ENCODE measurements at regions not wholly inside any gene's neighbourhood (a gene's known extent, or its start where the extent isn't known, plus 50 kb on each side); places are given as distances from the start of the nearest gene placed in this dataset.

DNA sequence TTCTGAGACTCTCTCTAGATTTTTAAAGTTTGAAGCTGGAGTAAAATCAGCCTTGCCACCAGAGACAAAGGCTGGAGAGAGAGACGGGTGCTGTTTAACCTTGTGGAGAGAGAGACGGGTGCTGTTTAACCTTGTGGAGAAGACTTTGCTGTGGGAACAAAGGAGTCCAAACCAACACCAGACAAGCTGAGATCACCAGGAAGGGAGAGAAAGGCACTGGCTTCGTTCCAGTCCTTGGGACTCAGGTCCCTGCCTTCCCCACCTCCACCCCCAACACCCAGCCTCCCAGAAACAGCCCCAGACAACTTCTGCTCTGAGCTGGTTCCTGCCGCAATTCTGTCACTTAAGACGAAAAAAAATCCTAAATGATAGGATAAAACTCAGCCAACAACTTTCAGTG lies 1389.3 kb downstream of the AACS start:
- no peaks in the 10 kb centered on the region for H3K36me3 ChIP-seq (ENCODE audit: control insufficient read depth in 4 of 4, insufficient read depth in 4 of 4, low read length in 3 of 4)
- no peak for DNase-seq
- POLR2A ChIA-PET, result no interaction called here

DNA sequence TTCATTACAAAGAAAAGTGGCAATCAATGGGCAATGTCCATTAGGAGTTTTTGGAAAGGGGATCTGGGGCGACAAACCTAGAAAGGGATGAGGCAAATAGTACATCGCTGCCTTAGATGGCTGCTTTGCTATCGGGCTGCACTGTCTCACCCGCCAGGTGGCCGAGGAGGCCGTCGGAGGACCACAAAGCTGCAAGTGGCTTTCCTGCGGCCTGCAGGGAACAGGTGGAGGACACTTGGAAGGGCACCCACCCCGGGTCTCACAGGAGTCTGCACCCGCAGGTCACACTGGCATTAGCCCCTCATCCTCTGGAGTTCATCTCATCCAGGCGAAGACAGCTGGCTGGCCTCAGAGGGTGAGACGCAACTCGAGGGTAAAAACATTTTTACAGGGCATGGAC lies 1392.5 kb downstream of the AACS start:
- Histone ChIP-seq H3K27me3 (replicated peaks in 2 of 5; ENCODE audit: control insufficient read depth in 4 of 5, insufficient read depth in 5 of 5, low read length in 4 of 5) (peaks cover 0 to 8% (median 0%) of the 10 kb centered on the region in 5 experiments), H3K4me1 (ENCODE audit: control extremely low read depth in 1 of 4, control insufficient read depth in 4 of 4, insufficient read depth in 4 of 4, low read length in 3 of 4) (no peaks in the 10 kb centered on the region), H3K9me3 (ENCODE audit: control extremely low read depth in 1 of 5, control insufficient read depth in 4 of 5, insufficient read depth in 2 of 5, low read depth in 1 of 5, low read length in 4 of 5) (no peaks in the 10 kb centered on the region), H3K36me3 (ENCODE audit: control insufficient read depth in 4 of 4, insufficient read depth in 4 of 4, low read length in 3 of 4) (no peaks in the 10 kb centered on the region), H3K4me3 (ENCODE audit: control insufficient read depth in 1 of 7, extremely low read depth in 1 of 7, insufficient read depth in 4 of 7, low read depth in 2 of 7, low read length in 6 of 7) (no peak overlapping the region), H3K27ac (ENCODE audit: insufficient read depth in 1 of 2, low read depth in 1 of 2, low read length in 2 of 2, poor library complexity in 1 of 2, severe bottlenecking in 2 of 2) (no peak overlapping the region)
- ChIA-PET POLR2A (no interaction called here), CTCF (no interaction called here)
- no peak for DNase-seq
- WGBS (ENCODE audit: insufficient coverage), result 98% methylated on average over 8 of the region's 13 CpGs

More for the DNA sequence above, 1389.3 kb downstream of the AACS start:
- no peak overlapping the region for H3K27ac ChIP-seq (ENCODE audit: insufficient read depth in 1 of 2, low read depth in 1 of 2, low read length in 2 of 2, poor library complexity in 1 of 2, severe bottlenecking in 2 of 2)
- no peaks in the 10 kb centered on the region for H3K4me1 ChIP-seq (ENCODE audit: control extremely low read depth in 1 of 4, control insufficient read depth in 4 of 4, insufficient read depth in 4 of 4, low read length in 3 of 4)
- no peak overlapping the region for H3K4me3 ChIP-seq (ENCODE audit: control insufficient read depth in 1 of 7, extremely low read depth in 1 of 7, insufficient read depth in 4 of 7, low read depth in 2 of 7, low read length in 6 of 7)
- H3K9me3 ChIP-seq (ENCODE audit: control extremely low read depth in 1 of 5, control insufficient read depth in 4 of 5, insufficient read depth in 2 of 5, low read depth in 1 of 5, low read length in 4 of 5), result no peaks in the 10 kb centered on the region
- CTCF ChIA-PET, result interaction anchor here (0.7 kb wide), 1 partner anchor 148 kb away, joined by 3 read pairs; no protein-coding TSS in a partner anchor
- peaks cover 0 to 8% (median 0%) of the 10 kb centered on the region in 5 experiments for H3K27me3 ChIP-seq (replicated peaks in 2 of 5; ENCODE audit: control insufficient read depth in 4 of 5, insufficient read depth in 5 of 5, low read length in 4 of 5)
- 86% methylated on average over 2 of the region's 5 CpGs for WGBS (ENCODE audit: insufficient coverage)

DNA sequence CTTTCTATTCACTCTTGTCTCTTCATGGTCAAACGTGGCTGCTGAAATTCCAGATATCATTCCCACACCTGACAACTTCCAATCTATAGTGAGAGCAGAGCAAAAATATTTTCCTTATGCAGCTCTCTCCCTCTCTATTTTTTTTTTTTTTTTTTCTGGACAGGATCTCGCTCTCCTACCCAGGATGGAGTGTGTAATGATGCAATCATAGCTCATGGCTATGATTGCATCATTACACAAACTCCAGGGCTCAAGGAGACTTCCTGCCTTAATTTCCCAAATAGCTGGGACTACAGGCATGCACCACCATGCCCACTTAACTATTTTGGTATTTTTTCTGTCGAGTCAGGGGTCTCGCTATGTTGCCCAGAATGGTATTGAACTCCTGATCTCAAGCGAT lies 1398.9 kb downstream of the AACS start:
- Histone ChIP-seq H3K4me1 (ENCODE audit: control extremely low read depth in 1 of 4, control insufficient read depth in 4 of 4, insufficient read depth in 4 of 4, low read length in 3 of 4) (no peaks in the 10 kb centered on the region), H3K9me3 (ENCODE audit: control extremely low read depth in 1 of 5, control insufficient read depth in 4 of 5, insufficient read depth in 2 of 5, low read depth in 1 of 5, low read length in 4 of 5) (no peaks in the 10 kb centered on the region), H3K27ac (ENCODE audit: insufficient read depth in 1 of 2, low read depth in 1 of 2, low read length in 2 of 2, poor library complexity in 1 of 2, severe bottlenecking in 2 of 2) (no peak overlapping the region), H3K27me3 (replicated peaks in 2 of 5; ENCODE audit: control insufficient read depth in 4 of 5, insufficient read depth in 5 of 5, low read length in 4 of 5) (peaks cover 0 to 3% (median 0%) of the 10 kb centered on the region in 5 experiments), H3K36me3 (ENCODE audit: control insufficient read depth in 4 of 4, insufficient read depth in 4 of 4, low read length in 3 of 4) (no peaks in the 10 kb centered on the region), H3K4me3 (ENCODE audit: control insufficient read depth in 1 of 7, extremely low read depth in 1 of 7, insufficient read depth in 4 of 7, low read depth in 2 of 7, low read length in 6 of 7) (no peak overlapping the region)
- DNase-seq, result no peak
- ChIA-PET CTCF (no interaction called here), POLR2A (no interaction called here)
- WGBS (ENCODE audit: insufficient coverage), result 95% methylated on average over 3 of the region's 5 CpGs

DNA sequence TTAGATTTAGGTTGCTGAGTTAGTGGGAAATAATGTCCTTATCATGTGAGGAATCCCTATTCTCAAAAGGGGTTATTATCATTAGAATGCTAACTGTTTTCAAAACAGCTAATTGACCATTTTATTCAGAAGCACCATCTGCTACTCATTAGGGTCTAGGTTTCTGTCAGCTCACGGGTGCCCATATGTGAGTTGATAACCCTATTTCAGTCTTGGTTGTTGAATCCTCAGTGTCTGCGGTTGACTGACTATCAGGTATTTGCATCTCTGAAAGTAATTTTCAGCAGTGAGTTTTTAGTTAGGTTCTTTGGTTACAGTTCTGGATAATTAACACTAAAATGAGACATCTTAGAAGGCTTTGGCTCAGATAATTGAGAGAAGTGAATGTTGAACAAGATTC lies 1404.0 kb downstream of the AACS start:
- POLR2A ChIA-PET, result no interaction called here
- no peak overlapping the region for H3K27ac ChIP-seq (ENCODE audit: insufficient read depth in 1 of 2, low read depth in 1 of 2, low read length in 2 of 2, poor library complexity in 1 of 2, severe bottlenecking in 2 of 2)
- H3K27me3 ChIP-seq (replicated peaks in 2 of 5; ENCODE audit: control insufficient read depth in 4 of 5, insufficient read depth in 5 of 5, low read length in 4 of 5), result peaks cover 0 to 3% (median 0%) of the 10 kb centered on the region in 5 experiments
- WGBS (ENCODE audit: insufficient coverage), result 100% methylated on average over 2 of the region's 2 CpGs
- peaks cover 0 to 2% (median 0%) of the 10 kb centered on the region in 5 experiments for H3K9me3 ChIP-seq (ENCODE audit: control extremely low read depth in 1 of 5, control insufficient read depth in 4 of 5, insufficient read depth in 2 of 5, low read depth in 1 of 5, low read length in 4 of 5)
- no peak for DNase-seq
- CTCF ChIA-PET, result no interaction called here
- H3K36me3 ChIP-seq (ENCODE audit: control insufficient read depth in 4 of 4, insufficient read depth in 4 of 4, low read length in 3 of 4), result no peaks in the 10 kb centered on the region
- H3K4me3 ChIP-seq (ENCODE audit: control insufficient read depth in 1 of 7, extremely low read depth in 1 of 7, insufficient read depth in 4 of 7, low read depth in 2 of 7, low read length in 6 of 7), result no peak overlapping the region
- H3K4me1 ChIP-seq (ENCODE audit: control extremely low read depth in 1 of 4, control insufficient read depth in 4 of 4, insufficient read depth in 4 of 4, low read length in 3 of 4), result no peaks in the 10 kb centered on the region

DNA sequence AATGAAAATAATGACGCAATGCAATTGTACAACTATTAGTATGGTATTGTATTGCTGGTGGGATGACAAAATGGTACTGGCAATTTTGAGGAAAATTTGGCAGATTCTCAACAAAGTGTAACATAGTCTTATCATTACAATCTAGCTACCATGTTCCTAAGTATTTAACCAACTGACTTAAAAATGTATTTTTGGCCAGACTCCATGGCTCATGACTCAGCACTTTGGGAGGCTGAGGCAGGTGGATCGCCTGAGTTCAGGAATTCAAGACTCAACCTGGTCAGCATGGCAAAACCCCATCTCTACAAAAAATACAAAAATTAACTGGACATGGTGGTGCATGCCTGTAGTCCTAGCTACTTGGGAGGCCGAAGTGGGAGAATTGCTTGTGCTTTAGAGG lies 1409.5 kb downstream of the AACS start:
- Histone ChIP-seq H3K27ac (ENCODE audit: insufficient read depth in 1 of 2, low read depth in 1 of 2, low read length in 2 of 2, poor library complexity in 1 of 2, severe bottlenecking in 2 of 2) (no peak overlapping the region), H3K27me3 (replicated peaks in 2 of 5; ENCODE audit: control insufficient read depth in 4 of 5, insufficient read depth in 5 of 5, low read length in 4 of 5) (peaks cover 0 to 2% (median 0%) of the 10 kb centered on the region in 5 experiments), H3K36me3 (ENCODE audit: control insufficient read depth in 4 of 4, insufficient read depth in 4 of 4, low read length in 3 of 4) (no peaks in the 10 kb centered on the region), H3K4me1 (ENCODE audit: control extremely low read depth in 1 of 4, control insufficient read depth in 4 of 4, insufficient read depth in 4 of 4, low read length in 3 of 4) (no peaks in the 10 kb centered on the region), H3K9me3 (ENCODE audit: control extremely low read depth in 1 of 5, control insufficient read depth in 4 of 5, insufficient read depth in 2 of 5, low read depth in 1 of 5, low read length in 4 of 5) (peaks cover 0 to 5% (median 0%) of the 10 kb centered on the region in 5 experiments), H3K4me3 (ENCODE audit: control insufficient read depth in 1 of 7, extremely low read depth in 1 of 7, insufficient read depth in 4 of 7, low read depth in 2 of 7, low read length in 6 of 7) (no peak overlapping the region)
- no peak for DNase-seq
- CTCF ChIA-PET, result no interaction called here
- 100% methylated on average over 1 of the region's 3 CpGs for WGBS (ENCODE audit: insufficient coverage)
- POLR2A ChIA-PET, result no interaction called here

DNA sequence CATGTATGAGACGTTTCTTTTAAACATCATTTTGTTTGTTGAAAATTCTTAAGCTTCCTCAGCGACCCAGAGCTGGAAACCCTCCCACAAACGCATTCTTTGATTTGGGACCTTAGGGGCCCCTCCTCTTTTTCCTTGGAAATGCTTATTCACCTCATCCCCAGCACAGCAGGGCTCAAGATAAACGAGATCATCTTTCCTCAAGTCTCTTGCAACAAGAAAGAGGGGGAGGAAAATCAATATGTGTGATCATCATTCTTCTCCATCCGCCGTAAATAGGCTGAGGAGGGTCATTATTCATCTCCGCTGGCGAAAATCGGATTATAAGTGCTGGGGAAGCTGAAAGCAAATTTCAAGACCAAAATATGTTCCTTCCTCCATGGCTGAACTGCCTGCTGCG lies 1415.2 kb downstream of the AACS start:
- Histone ChIP-seq H3K9me3 (ENCODE audit: control extremely low read depth in 1 of 5, control insufficient read depth in 4 of 5, insufficient read depth in 2 of 5, low read depth in 1 of 5, low read length in 4 of 5) (no peaks in the 10 kb centered on the region), H3K27me3 (replicated peaks in 2 of 5; ENCODE audit: control insufficient read depth in 4 of 5, insufficient read depth in 5 of 5, low read length in 4 of 5) (peaks cover 0 to 2% (median 0%) of the 10 kb centered on the region in 5 experiments), H3K4me3 (ENCODE audit: control insufficient read depth in 1 of 7, extremely low read depth in 1 of 7, insufficient read depth in 4 of 7, low read depth in 2 of 7, low read length in 6 of 7) (no peak overlapping the region), H3K27ac (ENCODE audit: insufficient read depth in 1 of 2, low read depth in 1 of 2, low read length in 2 of 2, poor library complexity in 1 of 2, severe bottlenecking in 2 of 2) (no peak overlapping the region), H3K4me1 (ENCODE audit: control extremely low read depth in 1 of 4, control insufficient read depth in 4 of 4, insufficient read depth in 4 of 4, low read length in 3 of 4) (no peaks in the 10 kb centered on the region), H3K36me3 (ENCODE audit: control insufficient read depth in 4 of 4, insufficient read depth in 4 of 4, low read length in 3 of 4) (no peaks in the 10 kb centered on the region)
- DNase-seq, result no peak
- POLR2A ChIA-PET, result no interaction called here
- 73% methylated on average over 9 of the region's 10 CpGs for WGBS (ENCODE audit: insufficient coverage)
- CTCF ChIA-PET, result no interaction called here

DNA sequence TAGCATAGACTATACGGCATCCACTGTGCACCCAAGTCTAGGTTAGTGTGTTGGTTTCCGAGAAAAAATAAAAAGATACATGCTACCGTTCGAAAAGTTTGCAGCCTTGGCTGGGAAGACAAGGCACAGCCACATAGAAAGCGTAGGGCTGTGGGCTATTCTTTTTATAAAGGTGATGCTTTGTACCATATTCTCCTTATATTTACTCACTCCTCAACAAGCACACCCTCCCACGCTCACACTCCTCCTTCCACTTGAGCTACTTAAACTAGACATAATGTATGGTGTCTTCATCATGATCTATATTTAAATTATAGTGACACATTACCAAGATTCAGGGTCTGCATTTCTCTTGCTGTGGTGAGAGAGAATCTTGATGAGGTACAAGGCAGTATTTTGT lies 1416.5 kb downstream of the AACS start:
- POLR2A ChIA-PET, result no interaction called here
- CTCF ChIA-PET, result no interaction called here
- 100% methylated on average over 2 of the region's 6 CpGs for WGBS (ENCODE audit: insufficient coverage)
- H3K9me3 ChIP-seq (ENCODE audit: control extremely low read depth in 1 of 5, control insufficient read depth in 4 of 5, insufficient read depth in 2 of 5, low read depth in 1 of 5, low read length in 4 of 5), result no peaks in the 10 kb centered on the region
- H3K27ac ChIP-seq (ENCODE audit: insufficient read depth in 1 of 2, low read depth in 1 of 2, low read length in 2 of 2, poor library complexity in 1 of 2, severe bottlenecking in 2 of 2), result no peak overlapping the region
- peaks cover 0 to 2% (median 0%) of the 10 kb centered on the region in 5 experiments for H3K27me3 ChIP-seq (replicated peaks in 2 of 5; ENCODE audit: control insufficient read depth in 4 of 5, insufficient read depth in 5 of 5, low read length in 4 of 5)
- H3K4me1 ChIP-seq (ENCODE audit: control extremely low read depth in 1 of 4, control insufficient read depth in 4 of 4, insufficient read depth in 4 of 4, low read length in 3 of 4), result no peaks in the 10 kb centered on the region
- no peaks in the 10 kb centered on the region for H3K36me3 ChIP-seq (ENCODE audit: control insufficient read depth in 4 of 4, insufficient read depth in 4 of 4, low read length in 3 of 4)
- no peak overlapping the region for H3K4me3 ChIP-seq (ENCODE audit: control insufficient read depth in 1 of 7, extremely low read depth in 1 of 7, insufficient read depth in 4 of 7, low read depth in 2 of 7, low read length in 6 of 7)
- no peak for DNase-seq

Data from common myeloid progenitor, CD34-positive (primary cell).